ENCODE measurements at regions not wholly inside any gene's neighbourhood (a gene's known extent, or its start where the extent isn't known, plus 50 kb on each side); places are given as distances from the start of the nearest gene placed in this dataset.

GRCh38 chr1:51032936-51033335, 62.9 kb downstream of the CDKN2C start (continued):
- TF ChIP-seq, protein P1, sequence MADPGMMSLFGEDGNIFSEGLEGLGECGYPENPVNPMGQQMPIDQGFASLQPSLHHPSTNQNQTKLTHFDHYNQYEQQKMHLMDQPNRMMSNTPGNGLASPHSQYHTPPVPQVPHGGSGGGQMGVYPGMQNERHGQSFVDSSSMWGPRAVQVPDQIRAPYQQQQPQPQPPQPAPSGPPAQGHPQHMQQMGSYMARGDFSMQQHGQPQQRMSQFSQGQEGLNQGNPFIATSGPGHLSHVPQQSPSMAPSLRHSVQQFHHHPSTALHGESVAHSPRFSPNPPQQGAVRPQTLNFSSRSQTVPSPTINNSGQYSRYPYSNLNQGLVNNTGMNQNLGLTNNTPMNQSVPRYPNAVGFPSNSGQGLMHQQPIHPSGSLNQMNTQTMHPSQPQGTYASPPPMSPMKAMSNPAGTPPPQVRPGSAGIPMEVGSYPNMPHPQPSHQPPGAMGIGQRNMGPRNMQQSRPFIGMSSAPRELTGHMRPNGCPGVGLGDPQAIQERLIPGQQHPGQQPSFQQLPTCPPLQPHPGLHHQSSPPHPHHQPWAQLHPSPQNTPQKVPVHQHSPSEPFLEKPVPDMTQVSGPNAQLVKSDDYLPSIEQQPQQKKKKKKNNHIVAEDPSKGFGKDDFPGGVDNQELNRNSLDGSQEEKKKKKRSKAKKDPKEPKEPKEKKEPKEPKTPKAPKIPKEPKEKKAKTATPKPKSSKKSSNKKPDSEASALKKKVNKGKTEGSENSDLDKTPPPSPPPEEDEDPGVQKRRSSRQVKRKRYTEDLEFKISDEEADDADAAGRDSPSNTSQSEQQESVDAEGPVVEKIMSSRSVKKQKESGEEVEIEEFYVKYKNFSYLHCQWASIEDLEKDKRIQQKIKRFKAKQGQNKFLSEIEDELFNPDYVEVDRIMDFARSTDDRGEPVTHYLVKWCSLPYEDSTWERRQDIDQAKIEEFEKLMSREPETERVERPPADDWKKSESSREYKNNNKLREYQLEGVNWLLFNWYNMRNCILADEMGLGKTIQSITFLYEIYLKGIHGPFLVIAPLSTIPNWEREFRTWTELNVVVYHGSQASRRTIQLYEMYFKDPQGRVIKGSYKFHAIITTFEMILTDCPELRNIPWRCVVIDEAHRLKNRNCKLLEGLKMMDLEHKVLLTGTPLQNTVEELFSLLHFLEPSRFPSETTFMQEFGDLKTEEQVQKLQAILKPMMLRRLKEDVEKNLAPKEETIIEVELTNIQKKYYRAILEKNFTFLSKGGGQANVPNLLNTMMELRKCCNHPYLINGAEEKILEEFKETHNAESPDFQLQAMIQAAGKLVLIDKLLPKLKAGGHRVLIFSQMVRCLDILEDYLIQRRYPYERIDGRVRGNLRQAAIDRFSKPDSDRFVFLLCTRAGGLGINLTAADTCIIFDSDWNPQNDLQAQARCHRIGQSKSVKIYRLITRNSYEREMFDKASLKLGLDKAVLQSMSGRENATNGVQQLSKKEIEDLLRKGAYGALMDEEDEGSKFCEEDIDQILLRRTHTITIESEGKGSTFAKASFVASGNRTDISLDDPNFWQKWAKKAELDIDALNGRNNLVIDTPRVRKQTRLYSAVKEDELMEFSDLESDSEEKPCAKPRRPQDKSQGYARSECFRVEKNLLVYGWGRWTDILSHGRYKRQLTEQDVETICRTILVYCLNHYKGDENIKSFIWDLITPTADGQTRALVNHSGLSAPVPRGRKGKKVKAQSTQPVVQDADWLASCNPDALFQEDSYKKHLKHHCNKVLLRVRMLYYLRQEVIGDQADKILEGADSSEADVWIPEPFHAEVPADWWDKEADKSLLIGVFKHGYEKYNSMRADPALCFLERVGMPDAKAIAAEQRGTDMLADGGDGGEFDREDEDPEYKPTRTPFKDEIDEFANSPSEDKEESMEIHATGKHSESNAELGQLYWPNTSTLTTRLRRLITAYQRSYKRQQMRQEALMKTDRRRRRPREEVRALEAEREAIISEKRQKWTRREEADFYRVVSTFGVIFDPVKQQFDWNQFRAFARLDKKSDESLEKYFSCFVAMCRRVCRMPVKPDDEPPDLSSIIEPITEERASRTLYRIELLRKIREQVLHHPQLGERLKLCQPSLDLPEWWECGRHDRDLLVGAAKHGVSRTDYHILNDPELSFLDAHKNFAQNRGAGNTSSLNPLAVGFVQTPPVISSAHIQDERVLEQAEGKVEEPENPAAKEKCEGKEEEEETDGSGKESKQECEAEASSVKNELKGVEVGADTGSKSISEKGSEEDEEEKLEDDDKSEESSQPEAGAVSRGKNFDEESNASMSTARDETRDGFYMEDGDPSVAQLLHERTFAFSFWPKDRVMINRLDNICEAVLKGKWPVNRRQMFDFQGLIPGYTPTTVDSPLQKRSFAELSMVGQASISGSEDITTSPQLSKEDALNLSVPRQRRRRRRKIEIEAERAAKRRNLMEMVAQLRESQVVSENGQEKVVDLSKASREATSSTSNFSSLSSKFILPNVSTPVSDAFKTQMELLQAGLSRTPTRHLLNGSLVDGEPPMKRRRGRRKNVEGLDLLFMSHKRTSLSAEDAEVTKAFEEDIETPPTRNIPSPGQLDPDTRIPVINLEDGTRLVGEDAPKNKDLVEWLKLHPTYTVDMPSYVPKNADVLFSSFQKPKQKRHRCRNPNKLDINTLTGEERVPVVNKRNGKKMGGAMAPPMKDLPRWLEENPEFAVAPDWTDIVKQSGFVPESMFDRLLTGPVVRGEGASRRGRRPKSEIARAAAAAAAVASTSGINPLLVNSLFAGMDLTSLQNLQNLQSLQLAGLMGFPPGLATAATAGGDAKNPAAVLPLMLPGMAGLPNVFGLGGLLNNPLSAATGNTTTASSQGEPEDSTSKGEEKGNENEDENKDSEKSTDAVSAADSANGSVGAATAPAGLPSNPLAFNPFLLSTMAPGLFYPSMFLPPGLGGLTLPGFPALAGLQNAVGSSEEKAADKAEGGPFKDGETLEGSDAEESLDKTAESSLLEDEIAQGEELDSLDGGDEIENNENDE (IDR thresholded peaks at IDR 0.05; ENCODE audit: insufficient replicate concordance, low read length): no peak
- TF ChIP-seq CTBP2 (IDR thresholded peaks at IDR 0.05; ENCODE audit: borderline replicate concordance, insufficient read depth, insufficient read length, low read length): no peak
- TF ChIP-seq EZH2 (IDR thresholded peaks at IDR 0.05; ENCODE audit: low read depth, low read length, severe bottlenecking): no peak
- TF ChIP-seq, protein P2, sequence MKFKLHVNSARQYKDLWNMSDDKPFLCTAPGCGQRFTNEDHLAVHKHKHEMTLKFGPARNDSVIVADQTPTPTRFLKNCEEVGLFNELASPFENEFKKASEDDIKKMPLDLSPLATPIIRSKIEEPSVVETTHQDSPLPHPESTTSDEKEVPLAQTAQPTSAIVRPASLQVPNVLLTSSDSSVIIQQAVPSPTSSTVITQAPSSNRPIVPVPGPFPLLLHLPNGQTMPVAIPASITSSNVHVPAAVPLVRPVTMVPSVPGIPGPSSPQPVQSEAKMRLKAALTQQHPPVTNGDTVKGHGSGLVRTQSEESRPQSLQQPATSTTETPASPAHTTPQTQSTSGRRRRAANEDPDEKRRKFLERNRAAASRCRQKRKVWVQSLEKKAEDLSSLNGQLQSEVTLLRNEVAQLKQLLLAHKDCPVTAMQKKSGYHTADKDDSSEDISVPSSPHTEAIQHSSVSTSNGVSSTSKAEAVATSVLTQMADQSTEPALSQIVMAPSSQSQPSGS (IDR thresholded peaks at IDR 0.05; ENCODE audit: low read length): no peak
- TF ChIP-seq SIN3A (conservative IDR thresholded peaks at IDR 0.05 in 1 of 2, IDR thresholded peaks at IDR 0.05 in 1 of 2; ENCODE audit: low read depth in 1 of 2, low read length in 2 of 2): no peak

Data from H1 (cell line).